HCT116 (cell line): ENCODE measurements at regions not wholly inside any gene's neighbourhood (a gene's known extent, or its start where the extent isn't known, plus 50 kb on each side); places are given as distances from the start of the nearest gene placed in this dataset.

Source experiments
- ATAC-seq: fragments of 200-7000 bp; cut with Tn5 transposase; 2 replicates; pipeline ENCODE4 v1.9.1; 2020; ENCODE audit warnings: mild to moderate bottlenecking, moderate library complexity
- BruUV-seq: library from RNA; stranded (reverse); fragments of 400-500 nt; replicated peaks from 2 replicates; lab custom pipeline; 2021; lab: Mats Ljungman, UMichigan
- CTCF ChIA-PET: fragments of 300-600 bp; sonication (Branson Sonifier 250); formaldehyde crosslinking; loops from one replicate; lab custom pipeline; 2021; ENCODE audit warnings: antibody characterized with exemption; lab: Charles Lee
- POLR2A ChIA-PET: fragments of 300-600, 350-600 bp; sonication (Branson Sonifier 250); formaldehyde crosslinking; loops from one replicate; lab custom pipeline; 2021; ENCODE audit warnings: antibody characterized with exemption; lab: Charles Lee
- RAD21 ChIA-PET, 2 experiments: fragments of 300-600 bp; sonication (Branson Sonifier 250); formaldehyde crosslinking; loops; one replicate each; lab custom pipeline; 2023; ENCODE audit warnings: low total read pairs in 2 of 2; ENCODE audit not compliant: uncharacterized antibody in 2 of 2, unreplicated experiment in 2 of 2, low non-redundant PET in 1 of 2; lab: Charles Lee
- DNase-seq: peaks from one replicate; pipeline ENCODE4 v3.0.0-alpha.2; 2010; ENCODE audit warnings: low read depth, low spot score
- H2AFZ ChIP-seq: fragments of 200-600 bp; shearing (Covaris generic), sonication (generic); 2 replicates; pipeline ENCODE4 v1.6.1; 2017; ENCODE audit warnings: low read depth, mixed run types, mixed read lengths, antibody characterized with exemption, low read length; ENCODE audit not compliant: poor library complexity, severe bottlenecking
- H3K27ac ChIP-seq: 2 replicates; pipeline ENCODE4 v1.5.1; 2012; ENCODE audit warnings: low read depth, low read length
- H3K27me3 ChIP-seq: fragments of 200-600 bp; sonication (generic); 2 replicates; pipeline ENCODE4 v1.6.1; 2016; ENCODE audit warnings: mixed run types, low read length, mixed read lengths; ENCODE audit not compliant: insufficient read depth
- H3K36me3 ChIP-seq, 2 experiments: fragments of 200-500 bp in 1 of 2; fragments of 200-600 bp in 1 of 2; sonication (Bioruptor generic) in 1 of 2; sonication (generic) in 1 of 2; 2 replicates each; pipeline versions ENCODE4 v1.5.1 to v1.6.1; 2014 to 2016; ENCODE audit warnings: low read length in 2 of 2, inconsistent platforms in 1 of 2, mixed read lengths in 1 of 2, mixed run types in 1 of 2; ENCODE audit not compliant: insufficient read depth in 2 of 2, control insufficient read depth in 1 of 2
- H3K4me1 ChIP-seq, 2 experiments: fragments of 200-600 bp in 1 of 2; sonication (generic) in 1 of 2; 2 replicates each; pipeline versions ENCODE4 v1.5.1 to v1.6.1; 2012 to 2017; ENCODE audit warnings: low read length in 2 of 2, inconsistent platforms in 1 of 2, mild to moderate bottlenecking in 1 of 2, mixed read lengths in 1 of 2, mixed run types in 1 of 2, moderate library complexity in 1 of 2; ENCODE audit not compliant: insufficient read depth in 2 of 2, control insufficient read depth in 1 of 2
- H3K4me2 ChIP-seq: fragments of 200-600 bp; sonication (generic); 2 replicates; pipeline ENCODE4 v1.6.1; 2017; ENCODE audit warnings: mixed run types, low read length, mixed read lengths
- H3K4me3 ChIP-seq, 2 experiments: fragments of 200-600 bp in 1 of 2; sonication (generic) in 1 of 2; replicated peaks in 1 of 2; 2 replicates each; pipeline ENCODE4 v1.5.1; 2011 to 2016; ENCODE audit warnings: low read length in 2 of 2, control low read depth in 1 of 2, low read depth in 1 of 2, mild to moderate bottlenecking in 1 of 2, mixed read lengths in 1 of 2, mixed run types in 1 of 2
- H3K79me2 ChIP-seq: fragments of 200-600 bp; sonication (generic); 2 replicates; pipeline ENCODE4 v1.6.1; 2017; ENCODE audit warnings: mild to moderate bottlenecking, mixed run types, low read length, moderate library complexity, mixed read lengths; ENCODE audit not compliant: insufficient read depth
- H3K9ac ChIP-seq: fragments of 200-600 bp; sonication (generic); 2 replicates; pipeline ENCODE4 v1.6.1; 2016; ENCODE audit warnings: low read length, mixed read lengths
- H3K9me2 ChIP-seq: fragments of 200-600 bp; sonication (generic), shearing (Covaris generic); 2 replicates; pipeline ENCODE4 v1.6.1; 2017; ENCODE audit warnings: mixed run types, mild to moderate bottlenecking, moderate library complexity; ENCODE audit not compliant: insufficient read depth
- H3K9me3 ChIP-seq, 2 experiments: fragments of 200-500 bp in 1 of 2; fragments of 200-600 bp in 1 of 2; sonication (Bioruptor generic) in 1 of 2; sonication (generic) in 1 of 2; 2 replicates each; pipeline ENCODE4 v1.6.1; 2014 to 2017; ENCODE audit warnings: low read length in 2 of 2, mixed read lengths in 2 of 2, inconsistent platforms in 1 of 2, low read depth in 1 of 2, mild to moderate bottlenecking in 1 of 2, mixed run types in 1 of 2, moderate library complexity in 1 of 2; ENCODE audit not compliant: control insufficient read depth in 1 of 2, insufficient read depth in 1 of 2
- H4K20me1 ChIP-seq: fragments of 200-600 bp; sonication (generic), shearing (Covaris generic); 2 replicates; pipeline ENCODE4 v1.6.1; 2017; ENCODE audit warnings: mixed run types, mild to moderate bottlenecking, moderate library complexity; ENCODE audit not compliant: insufficient read depth
- CEBPB ChIP-seq: IDR thresholded peaks from 2 replicates; pipeline ENCODE4 v1.6.1; 2012; ENCODE audit warnings: low read depth
- EZH2 ChIP-seq: fragments of 200-600 bp; sonication (generic); IDR thresholded peaks from 2 replicates; pipeline ENCODE4 v1.6.1; 2017; ENCODE audit warnings: antibody characterized with exemption, mixed run types
- RAD21 ChIP-seq: IDR thresholded peaks from 2 replicates; pipeline ENCODE4 v1.6.1; 2012; ENCODE audit warnings: low read depth, mild to moderate bottlenecking
- SIN3A ChIP-seq: IDR thresholded peaks from 2 replicates; pipeline ENCODE4 v1.6.1; 2012; ENCODE audit warnings: low read depth
- YY1 ChIP-seq: IDR thresholded peaks from 2 replicates; pipeline ENCODE4 v1.6.1; 2011; ENCODE audit warnings: low read length, low read depth, moderate library complexity, mild to moderate bottlenecking; ENCODE audit not compliant: insufficient replicate concordance; ENCODE audit errors: extremely low read depth
- ZFX ChIP-seq: fragments of 450-650 bp; IDR thresholded peaks from 2 replicates; pipeline ENCODE4 v1.6.1; 2017
- intact Hi-C: fragments of 100-400 bp; cut with micrococcal nuclease; formaldehyde crosslinking; loops from 2 replicates; pipeline ENCODE4 v1.10.0; 2022
- TF ChIP-seq, protein P1 (sequence below): IDR thresholded peaks from 2 replicates; pipeline ENCODE4 v1.6.1; 2011; ENCODE audit warnings: mild to moderate bottlenecking, low read length, moderate library complexity; ENCODE audit not compliant: insufficient replicate concordance; ENCODE audit errors: extremely low read depth
- TF ChIP-seq, protein P2 (sequence below): IDR thresholded peaks from 2 replicates; pipeline ENCODE4 v1.6.1; 2012

DNA sequence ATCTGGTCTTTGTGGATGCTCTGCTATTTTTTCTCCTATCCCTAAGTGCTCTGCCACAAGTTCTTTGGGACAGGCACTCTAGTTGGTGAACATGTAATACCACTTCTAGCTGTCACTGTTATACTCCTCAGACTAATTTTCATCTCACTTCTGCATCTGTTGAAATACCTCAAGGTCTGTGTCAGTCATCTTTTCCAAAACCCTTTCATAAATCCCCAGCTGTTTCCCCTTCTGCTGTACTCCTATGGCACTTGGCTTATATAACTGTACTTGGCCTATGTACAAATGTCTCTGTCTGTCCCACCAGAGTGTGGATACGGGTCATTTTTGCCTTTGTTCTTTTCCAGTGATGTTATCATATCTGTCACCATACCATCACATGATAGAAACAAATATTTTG, 124.2 kb downstream of the FHL5 start:
- Histone ChIP-seq H3K79me2 (no peaks in the 10 kb centered on the region), H4K20me1 (no peaks in the 10 kb centered on the region), H3K27me3 (no peaks in the 10 kb centered on the region), H3K27ac (no peak overlapping the region), H3K9ac (no peak overlapping the region), H3K4me3 (no peak overlapping the region), H3K9me2 (no peaks in the 10 kb centered on the region), H2AFZ (no peak overlapping the region), H3K4me1 (no peaks in the 10 kb centered on the region), H3K9me3 (no peaks in the 10 kb centered on the region), H3K4me2 (no peak overlapping the region), H3K36me3 (no peaks in the 10 kb centered on the region)
- POLR2A ChIA-PET = no interaction called here
- RAD21 ChIA-PET = no interaction called here
- BruUV-seq = no TSS peak
- no peak for ATAC-seq
- no peak for DNase-seq
- TF ChIP-seq, protein P1, sequence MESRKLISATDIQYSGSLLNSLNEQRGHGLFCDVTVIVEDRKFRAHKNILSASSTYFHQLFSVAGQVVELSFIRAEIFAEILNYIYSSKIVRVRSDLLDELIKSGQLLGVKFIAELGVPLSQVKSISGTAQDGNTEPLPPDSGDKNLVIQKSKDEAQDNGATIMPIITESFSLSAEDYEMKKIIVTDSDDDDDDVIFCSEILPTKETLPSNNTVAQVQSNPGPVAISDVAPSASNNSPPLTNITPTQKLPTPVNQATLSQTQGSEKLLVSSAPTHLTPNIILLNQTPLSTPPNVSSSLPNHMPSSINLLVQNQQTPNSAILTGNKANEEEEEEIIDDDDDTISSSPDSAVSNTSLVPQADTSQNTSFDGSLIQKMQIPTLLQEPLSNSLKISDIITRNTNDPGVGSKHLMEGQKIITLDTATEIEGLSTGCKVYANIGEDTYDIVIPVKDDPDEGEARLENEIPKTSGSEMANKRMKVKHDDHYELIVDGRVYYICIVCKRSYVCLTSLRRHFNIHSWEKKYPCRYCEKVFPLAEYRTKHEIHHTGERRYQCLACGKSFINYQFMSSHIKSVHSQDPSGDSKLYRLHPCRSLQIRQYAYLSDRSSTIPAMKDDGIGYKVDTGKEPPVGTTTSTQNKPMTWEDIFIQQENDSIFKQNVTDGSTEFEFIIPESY = no peak
- CTCF ChIA-PET = no interaction called here
- intact Hi-C loops = no loop called here

DNA sequence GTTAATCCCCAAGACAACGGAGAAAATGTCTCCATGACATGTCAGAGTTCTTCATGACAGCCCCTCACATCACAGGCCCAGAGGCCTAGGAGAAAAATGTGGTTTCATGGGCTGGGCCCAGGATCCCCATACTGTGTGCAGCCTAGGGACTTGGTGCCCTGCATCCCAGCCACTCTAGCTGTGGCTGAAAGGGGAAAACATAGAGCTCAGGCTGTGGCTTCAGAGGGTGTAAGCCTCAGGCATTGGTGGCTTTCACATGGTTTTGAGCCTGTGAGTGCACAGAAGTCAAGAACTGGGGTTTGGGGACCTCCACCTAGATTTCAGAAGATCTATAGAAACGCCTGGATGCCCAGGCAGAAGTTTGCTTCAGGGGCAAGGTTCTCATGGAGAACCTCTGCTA, 122.8 kb downstream of the FHL5 start:
- Histone ChIP-seq H3K4me3 (no peak overlapping the region), H3K9ac (no peak overlapping the region), H3K36me3 (no peaks in the 10 kb centered on the region), H3K9me2 (no peaks in the 10 kb centered on the region), H3K27me3 (no peaks in the 10 kb centered on the region), H3K4me1 (no peaks in the 10 kb centered on the region), H3K79me2 (no peaks in the 10 kb centered on the region), H3K27ac (no peak overlapping the region), H4K20me1 (no peaks in the 10 kb centered on the region), H2AFZ (no peak overlapping the region), H3K9me3 (no peaks in the 10 kb centered on the region), H3K4me2 (no peak overlapping the region)
- ChIA-PET RAD21 (no interaction called here), POLR2A (no interaction called here), CTCF (no interaction called here)
- no TSS peak for BruUV-seq
- intact Hi-C loops = no loop called here
- TF ChIP-seq ZFX = no peak
- TF ChIP-seq CEBPB = no peak
- TF ChIP-seq, protein P2, sequence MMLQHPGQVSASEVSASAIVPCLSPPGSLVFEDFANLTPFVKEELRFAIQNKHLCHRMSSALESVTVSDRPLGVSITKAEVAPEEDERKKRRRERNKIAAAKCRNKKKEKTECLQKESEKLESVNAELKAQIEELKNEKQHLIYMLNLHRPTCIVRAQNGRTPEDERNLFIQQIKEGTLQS = no peak
- TF ChIP-seq SIN3A = no peak
- no peak for TF ChIP-seq YY1
- TF ChIP-seq RAD21 = no peak
- TF ChIP-seq, protein P1 = no peak
- no peak for TF ChIP-seq EZH2
- ATAC-seq (no peak), DNase-seq (no peak)
